ENCODE measurements at regions not wholly inside any gene's neighbourhood (a gene's known extent, or its start where the extent isn't known, plus 50 kb on each side); places are given as distances from the start of the nearest gene placed in this dataset.

- Histone ChIP-seq H3K9ac (ENCODE audit: low read length in 3 of 3) (no peak overlapping the region), H3K4me1 (ENCODE audit: control insufficient read depth in 2 of 3, insufficient read depth in 2 of 3, low read depth in 1 of 3, low read length in 3 of 3) (no peaks in the 10 kb centered on the region), H3K27me3 (ENCODE audit: control insufficient read depth, insufficient read depth, low read length) (no peaks in the 10 kb centered on the region), H3K4me3 (ENCODE audit: low read length in 3 of 3) (no peak overlapping the region), H3K36me3 (ENCODE audit: control insufficient read depth in 2 of 3, insufficient read depth in 3 of 3, low read length in 3 of 3) (no peaks in the 10 kb centered on the region), H3K27ac (ENCODE audit: low read depth in 2 of 2, low read length in 2 of 2) (no peak overlapping the region), H3K9me3 (ENCODE audit: control insufficient read depth in 2 of 3, insufficient read depth in 1 of 3, low read length in 3 of 3) (no peaks in the 10 kb centered on the region)
- TF ChIP-seq CTCF (IDR thresholded peaks at IDR 0.05; ENCODE audit: borderline replicate concordance, extremely low read depth, insufficient read depth) = no peak
- FAIRE-seq (no peak), DNase-seq (no peak)
- intact Hi-C loops (cut with DNase I) = no loop called here
Observed at GRCh38 chr1:213697192-213697802, 290.5 kb upstream of the PROX1 start.

- H3K9me3 ChIP-seq (ENCODE audit: control insufficient read depth in 2 of 3, insufficient read depth in 1 of 3, low read length in 3 of 3) = no peaks in the 10 kb centered on the region
- FAIRE-seq (no peak), DNase-seq (no peak)
- no peaks in the 10 kb centered on the region for H3K27me3 ChIP-seq (ENCODE audit: control insufficient read depth, insufficient read depth, low read length)
- no peak overlapping the region for H3K4me3 ChIP-seq (ENCODE audit: low read length in 3 of 3)
- H3K4me1 ChIP-seq (ENCODE audit: control insufficient read depth in 2 of 3, insufficient read depth in 2 of 3, low read depth in 1 of 3, low read length in 3 of 3) = no peaks in the 10 kb centered on the region
- H3K9ac ChIP-seq (ENCODE audit: low read length in 3 of 3) = no peak overlapping the region
- intact Hi-C loops (cut with DNase I) = no loop called here
- no peak overlapping the region for H3K27ac ChIP-seq (ENCODE audit: low read depth in 2 of 2, low read length in 2 of 2)
- no peaks in the 10 kb centered on the region for H3K36me3 ChIP-seq (ENCODE audit: control insufficient read depth in 2 of 3, insufficient read depth in 3 of 3, low read length in 3 of 3)
- TF ChIP-seq CTCF (IDR thresholded peaks at IDR 0.05; ENCODE audit: borderline replicate concordance, extremely low read depth, insufficient read depth) = no peak
Observed at GRCh38 chr1:213698092-213698702, 289.6 kb upstream of the PROX1 start.

GRCh38 chr1:213702703-213703102, 285.1 kb upstream of the PROX1 start:
- no peak overlapping the region for H3K27ac ChIP-seq (ENCODE audit: low read depth in 2 of 2, low read length in 2 of 2)
- no peak for TF ChIP-seq CTCF (IDR thresholded peaks at IDR 0.05; ENCODE audit: borderline replicate concordance, extremely low read depth, insufficient read depth)
- H3K4me1 ChIP-seq (ENCODE audit: control insufficient read depth in 2 of 3, insufficient read depth in 2 of 3, low read depth in 1 of 3, low read length in 3 of 3) = no peaks in the 10 kb centered on the region
- H3K27me3 ChIP-seq (ENCODE audit: control insufficient read depth, insufficient read depth, low read length) = no peaks in the 10 kb centered on the region
- H3K36me3 ChIP-seq (ENCODE audit: control insufficient read depth in 2 of 3, insufficient read depth in 3 of 3, low read length in 3 of 3) = no peaks in the 10 kb centered on the region
- no peak overlapping the region for H3K9ac ChIP-seq (ENCODE audit: low read length in 3 of 3)
- intact Hi-C loops (cut with DNase I) = no loop called here
- FAIRE-seq = peak; percentile 21
- H3K4me3 ChIP-seq (ENCODE audit: low read length in 3 of 3) = no peak overlapping the region
- H3K9me3 ChIP-seq (ENCODE audit: control insufficient read depth in 2 of 3, insufficient read depth in 1 of 3, low read length in 3 of 3) = peaks cover 0 to under 1% (median 0%) of the 10 kb centered on the region in 3 donors
- no peak for DNase-seq

Data from kidney (tissue), 13 donors.